Neural progenitor cell (in vitro differentiated cells): ENCODE measurements at regions not wholly inside any gene's neighbourhood (a gene's known extent, or its start where the extent isn't known, plus 50 kb on each side); places are given as distances from the start of the nearest gene placed in this dataset.

Source experiments
- CTCF ChIP-seq: fragments of 200-600 bp; sonication (generic); IDR thresholded peaks from 2 replicates; pipeline ENCODE4 v1.5.1; 2017; ENCODE audit warnings: antibody characterized with exemption, mild to moderate bottlenecking
- EZH2 ChIP-seq: fragments of 200-600 bp; sonication (generic); IDR thresholded peaks from 2 replicates; pipeline ENCODE4 v1.6.1; 2017; ENCODE audit warnings: antibody characterized with exemption, mild to moderate bottlenecking, moderate library complexity
- EZH2phosphoT487 ChIP-seq: fragments of 200-600 bp; sonication (generic); IDR thresholded peaks from 2 replicates; pipeline ENCODE4 v1.6.1; 2017; ENCODE audit warnings: antibody characterized with exemption

GRCh38 chr1:96983866-96984265 is 262.3 kb downstream of the PTBP2 start:
- TF ChIP-seq CTCF (no peak), EZH2 (no peak), EZH2phosphoT487 (no peak)
